HG02970 (cell line): ENCODE measurements at regions not wholly inside any gene's neighbourhood (a gene's known extent, or its start where the extent isn't known, plus 50 kb on each side); places are given as distances from the start of the nearest gene placed in this dataset.
"Not testable (repeated sequence)": the region's sequence is repeated elsewhere in the genome, so short reads cannot be mapped to it uniquely, and the experiment has no call there.

Source experiments
- ATAC-seq: cut with Tn5 transposase; IDR thresholded peaks from one replicate; pipeline ENCODE4 v1.9.1; 2021; ENCODE audit warnings: mild to moderate bottlenecking, moderate library complexity, moderate number of reproducible peaks; ENCODE audit not compliant: unreplicated experiment, low FRiP score

DNA sequence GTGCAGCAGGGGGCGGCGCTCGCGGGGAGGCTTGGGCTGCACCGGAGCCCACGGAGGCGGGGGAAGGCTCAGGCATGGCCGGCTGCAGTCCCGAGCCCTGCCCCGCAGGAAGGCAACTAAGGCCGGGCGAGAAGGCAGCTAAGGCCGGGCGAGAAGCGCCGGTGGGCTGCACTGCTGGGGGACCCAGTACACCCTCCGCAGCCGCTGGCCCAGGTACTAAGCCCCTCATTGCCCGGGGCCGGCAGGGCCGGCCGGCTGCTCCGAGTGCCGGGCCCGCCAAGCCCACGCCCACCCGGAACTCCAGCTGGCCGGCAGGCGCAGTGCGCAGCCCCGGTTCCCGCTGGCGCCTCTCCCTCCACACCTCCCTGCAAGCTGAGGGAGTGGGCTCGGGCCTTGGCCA is 150.0 kb downstream of the SMIM20 start:
- ATAC-seq, result not testable (repeated sequence)

DNA sequence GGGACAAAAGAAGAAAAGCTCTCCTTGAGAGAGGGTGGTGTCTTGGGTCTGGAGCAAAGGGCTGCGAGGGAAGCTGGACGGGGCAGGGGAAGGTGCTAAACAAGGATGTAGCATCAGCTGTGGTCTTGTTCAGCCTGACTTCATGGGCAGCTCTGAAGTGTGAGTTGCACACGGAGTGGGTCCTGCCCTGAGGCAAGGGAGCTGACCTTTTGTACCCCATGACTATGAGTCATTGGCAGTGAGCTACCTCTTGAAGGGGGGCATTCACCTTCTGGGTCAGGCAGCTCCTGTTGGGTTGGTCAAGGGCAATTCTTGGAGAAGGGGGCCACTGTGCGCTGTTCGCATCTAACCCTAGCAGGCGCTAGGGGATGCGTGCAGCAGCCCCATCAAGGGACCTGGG is 151.8 kb downstream of the SMIM20 start:
- no peak for ATAC-seq

DNA sequence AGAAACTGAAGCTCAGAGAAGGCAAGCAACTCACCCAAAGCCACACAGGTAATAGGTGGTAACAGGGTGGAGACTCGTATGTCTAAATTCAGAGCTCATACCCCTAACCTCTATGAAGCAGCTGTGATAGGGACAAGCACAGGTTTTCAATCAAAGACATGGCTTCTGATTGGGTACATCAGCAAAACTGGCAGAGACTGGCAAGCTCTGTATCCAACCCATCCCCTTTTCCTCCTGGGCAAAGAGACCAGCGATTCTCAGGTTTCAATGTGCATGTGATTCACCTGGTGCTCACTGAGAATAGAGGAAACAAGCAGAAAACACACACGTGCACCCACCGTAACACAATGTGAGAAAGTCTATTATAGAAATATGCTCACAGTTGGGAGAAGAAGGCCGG is 153.0 kb downstream of the SMIM20 start:
- ATAC-seq, result no peak

DNA sequence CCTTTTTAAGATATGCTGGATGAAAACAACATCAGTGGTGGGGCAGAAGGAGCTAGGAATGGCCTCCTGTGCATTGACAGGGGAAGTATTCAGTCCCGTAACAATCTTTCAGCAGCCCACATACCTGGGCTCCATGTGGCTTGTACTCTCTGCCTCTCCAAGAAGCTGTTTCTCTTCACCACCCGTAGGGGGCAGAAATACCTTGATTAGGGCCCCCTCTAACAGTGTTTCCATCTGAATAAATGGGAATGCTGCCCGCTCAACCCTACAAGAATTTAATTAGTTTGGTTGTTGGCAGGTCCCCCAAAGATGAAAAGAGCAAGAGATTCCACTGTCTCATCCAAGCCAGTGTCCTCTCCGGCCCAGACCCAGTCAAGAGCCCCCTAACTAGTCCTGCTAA is 155.2 kb downstream of the SMIM20 start:
- ATAC-seq, result no peak

DNA sequence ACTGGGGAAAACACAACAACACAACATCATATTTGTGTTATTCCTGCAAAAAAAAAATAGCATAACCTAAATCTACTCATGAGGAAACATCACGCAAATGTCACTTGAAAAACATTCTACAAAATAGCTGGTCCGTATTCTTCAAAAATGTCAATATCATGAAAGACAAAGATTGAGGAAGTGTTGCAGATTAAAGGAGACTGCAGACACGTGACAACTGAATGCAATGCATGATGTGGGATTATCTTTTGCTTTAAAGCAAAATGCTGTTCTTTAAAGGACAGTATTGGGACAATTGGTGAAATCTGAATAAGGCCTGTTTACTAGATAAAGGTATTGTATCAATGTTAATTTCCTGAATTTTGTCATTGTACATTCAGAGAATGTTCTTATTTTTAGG is 157.7 kb downstream of the SMIM20 start:
- no peak for ATAC-seq

DNA sequence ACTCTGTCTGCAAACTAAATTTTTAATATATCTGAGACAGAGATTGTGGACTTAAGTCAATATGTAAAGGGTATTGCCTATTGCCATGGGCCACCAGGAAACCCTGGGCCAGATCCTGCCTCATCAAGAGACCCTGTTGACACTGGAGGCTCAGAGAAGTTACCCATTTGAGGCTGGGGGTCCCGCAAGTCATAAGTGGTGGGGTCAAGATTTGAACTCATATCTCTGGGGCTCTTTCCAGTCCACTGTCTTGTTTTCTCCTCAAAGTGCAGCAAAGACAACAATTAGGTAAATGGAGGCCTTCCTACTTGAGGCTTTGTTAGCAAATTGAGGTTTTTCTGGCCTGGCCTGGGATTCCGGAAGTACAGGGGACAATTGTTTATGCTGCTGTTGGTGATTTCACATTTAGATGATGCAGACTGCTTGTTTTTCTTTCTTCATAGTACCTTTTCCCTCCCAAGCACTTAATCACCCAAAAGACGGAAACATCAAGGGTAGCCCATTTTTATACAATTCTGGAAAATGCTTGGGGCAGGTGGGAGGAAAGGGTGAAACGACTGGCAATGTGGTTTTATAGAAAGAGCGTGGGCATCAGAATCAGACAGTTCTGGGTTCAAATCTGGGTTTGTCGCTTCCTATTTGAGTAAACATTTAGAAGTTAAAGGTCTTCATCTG is 160.0 kb downstream of the SMIM20 start:
- no peak for ATAC-seq

DNA sequence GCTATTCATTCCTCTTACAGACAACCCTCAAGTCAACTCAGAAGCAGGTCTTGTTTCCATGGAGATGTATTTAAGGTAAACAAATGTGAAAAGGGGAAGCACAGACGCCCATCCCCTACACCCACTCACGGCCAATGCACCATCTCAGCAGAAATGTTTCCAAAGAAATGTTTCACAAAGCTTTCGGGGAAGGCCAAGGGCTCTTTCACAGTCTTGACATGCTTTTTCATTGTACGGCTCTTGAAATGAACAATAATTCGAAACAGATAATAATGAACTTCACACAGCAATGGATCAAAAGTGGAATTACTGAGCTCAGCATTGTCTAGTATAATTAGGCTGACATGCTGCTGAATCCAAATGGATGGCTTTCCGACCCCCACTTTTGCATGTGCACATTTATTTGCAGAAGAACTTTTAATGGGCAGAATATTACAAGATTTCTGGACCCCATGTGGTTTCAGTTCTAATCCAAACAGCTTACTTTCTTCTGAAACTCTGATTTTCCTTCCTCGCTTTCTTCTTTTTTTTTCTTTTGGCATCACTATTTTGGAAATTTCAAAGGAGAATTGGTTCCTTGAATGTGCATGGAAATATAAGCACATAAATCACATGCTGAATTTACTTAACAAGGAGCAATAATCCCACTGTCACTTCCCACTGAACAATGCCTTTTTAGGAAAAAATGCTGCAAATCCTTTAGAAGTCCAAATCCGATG is 160.9 kb downstream of the SMIM20 start:
- ATAC-seq, result peak; percentile 66

DNA sequence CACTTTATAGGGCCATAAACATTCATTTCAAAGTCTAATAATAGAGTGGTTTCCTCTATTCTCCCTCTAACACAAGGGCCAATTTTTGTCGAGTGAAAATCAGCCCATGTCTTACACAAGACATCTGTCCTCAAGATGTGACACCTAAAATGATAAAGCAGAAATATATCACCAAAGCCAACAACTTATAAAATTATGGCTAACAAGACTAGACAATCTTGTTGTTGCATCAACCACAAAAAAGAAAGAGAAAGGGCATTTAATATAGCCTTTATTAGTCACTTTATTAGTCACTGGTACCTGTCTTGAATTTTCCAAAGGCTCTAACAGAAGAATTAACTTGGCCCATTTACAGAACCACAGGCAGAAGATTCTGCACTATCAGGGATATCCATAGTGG is 161.6 kb downstream of the SMIM20 start:
- peak; percentile 21 for ATAC-seq

DNA sequence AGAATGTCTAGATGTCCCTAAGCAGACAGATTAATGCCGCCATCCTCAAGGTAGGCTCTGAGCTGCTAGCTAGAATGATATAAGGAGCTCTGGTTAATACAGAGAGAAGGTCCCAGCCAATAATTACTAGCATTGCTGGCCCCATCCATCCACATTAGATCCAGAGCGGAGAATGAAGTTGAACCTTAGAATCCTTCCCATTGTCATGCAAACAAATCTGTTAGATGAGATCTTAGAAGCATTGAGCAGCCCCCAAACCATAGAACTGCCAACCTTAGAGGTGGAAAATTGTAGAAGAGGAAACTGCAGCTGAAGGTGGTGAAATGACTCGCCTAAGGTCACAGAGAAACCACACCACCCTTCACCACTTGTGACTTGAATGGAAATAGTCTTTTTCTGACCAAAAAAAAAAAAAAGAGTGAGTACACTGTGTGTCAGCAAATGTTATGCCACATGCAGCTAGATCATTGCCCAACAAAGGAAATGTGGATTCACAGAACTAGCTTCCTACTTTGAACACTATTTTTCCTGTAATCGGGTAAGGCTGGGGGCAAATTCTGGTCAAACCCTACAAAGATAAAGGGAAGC is 162.1 kb downstream of the SMIM20 start:
- ATAC-seq, result peak; percentile 59

DNA sequence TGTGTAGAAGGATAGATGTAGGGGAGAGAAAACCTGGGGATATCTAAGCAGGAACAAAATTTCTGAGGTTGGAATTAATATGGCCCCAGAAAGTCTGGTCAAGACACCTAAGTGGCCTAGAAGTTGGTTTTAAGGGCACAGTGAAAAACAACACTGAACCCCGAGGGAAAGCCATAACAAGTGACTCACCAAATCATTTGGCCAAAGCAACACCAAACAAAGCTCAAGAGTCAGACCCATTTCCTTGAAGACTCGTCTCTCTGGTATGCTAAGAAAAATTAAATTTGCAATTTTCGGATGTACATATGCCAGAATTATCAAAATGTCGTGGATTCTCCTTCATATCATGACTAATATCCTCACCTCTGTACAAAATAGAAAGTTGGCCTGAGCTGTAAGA is 162.9 kb downstream of the SMIM20 start:
- ATAC-seq, result no peak

DNA sequence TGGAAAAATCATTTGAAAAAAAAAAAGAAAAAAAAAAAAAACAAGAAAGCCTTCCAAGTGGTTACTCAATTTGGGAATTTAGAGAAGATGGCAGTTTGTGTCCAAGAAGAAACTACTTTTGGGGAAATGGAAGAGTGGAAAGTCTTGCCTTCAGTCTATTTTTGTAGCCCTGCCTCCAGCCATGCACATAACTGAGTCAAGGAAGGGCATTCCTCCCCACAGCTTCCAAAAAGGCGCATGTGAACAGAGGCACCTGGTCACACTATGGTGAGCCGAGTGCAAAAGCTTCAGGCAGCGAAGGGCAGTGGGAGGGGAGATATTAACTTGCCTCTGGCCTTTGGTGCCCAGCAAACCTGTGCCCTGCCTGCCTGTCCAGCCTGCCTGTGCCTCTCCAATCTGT is 163.7 kb downstream of the SMIM20 start:
- ATAC-seq, result no peak

DNA sequence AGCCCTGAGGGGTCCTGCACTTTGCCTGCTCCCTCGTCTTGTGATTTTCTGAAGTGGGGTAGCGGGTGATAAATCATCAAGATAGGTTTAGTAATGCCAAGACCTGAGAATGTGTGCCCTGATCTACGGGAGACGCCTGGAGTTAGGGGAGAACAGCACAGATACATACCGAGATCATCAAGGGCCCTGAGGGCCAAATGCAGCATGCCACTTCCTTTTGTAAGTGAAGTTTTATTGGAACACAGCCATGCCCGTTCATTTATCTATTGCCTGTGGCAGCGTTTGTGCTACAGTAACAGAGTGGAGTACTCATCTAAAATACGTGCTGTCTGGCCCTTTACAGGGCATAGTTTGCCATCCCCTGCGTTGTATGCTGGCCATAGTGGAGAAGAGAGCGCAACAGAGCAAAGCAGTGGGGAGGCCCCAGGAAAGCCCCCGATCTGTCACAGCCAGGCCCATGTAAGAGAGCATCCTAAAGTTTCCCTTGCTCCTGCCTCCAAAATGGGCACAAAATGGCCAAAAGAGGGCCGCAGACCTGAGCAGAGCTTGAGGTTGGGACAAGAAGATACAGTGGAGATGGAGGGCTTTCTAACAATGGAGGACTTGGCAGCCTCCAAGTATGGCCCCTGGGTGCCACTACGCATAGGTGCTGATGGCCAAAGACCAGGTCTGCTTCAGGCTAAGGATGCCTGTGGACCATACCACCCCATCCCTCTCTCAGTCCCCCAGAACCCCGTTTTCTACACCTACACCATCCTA is 167.0 kb downstream of the SMIM20 start:
- ATAC-seq, result no peak

DNA sequence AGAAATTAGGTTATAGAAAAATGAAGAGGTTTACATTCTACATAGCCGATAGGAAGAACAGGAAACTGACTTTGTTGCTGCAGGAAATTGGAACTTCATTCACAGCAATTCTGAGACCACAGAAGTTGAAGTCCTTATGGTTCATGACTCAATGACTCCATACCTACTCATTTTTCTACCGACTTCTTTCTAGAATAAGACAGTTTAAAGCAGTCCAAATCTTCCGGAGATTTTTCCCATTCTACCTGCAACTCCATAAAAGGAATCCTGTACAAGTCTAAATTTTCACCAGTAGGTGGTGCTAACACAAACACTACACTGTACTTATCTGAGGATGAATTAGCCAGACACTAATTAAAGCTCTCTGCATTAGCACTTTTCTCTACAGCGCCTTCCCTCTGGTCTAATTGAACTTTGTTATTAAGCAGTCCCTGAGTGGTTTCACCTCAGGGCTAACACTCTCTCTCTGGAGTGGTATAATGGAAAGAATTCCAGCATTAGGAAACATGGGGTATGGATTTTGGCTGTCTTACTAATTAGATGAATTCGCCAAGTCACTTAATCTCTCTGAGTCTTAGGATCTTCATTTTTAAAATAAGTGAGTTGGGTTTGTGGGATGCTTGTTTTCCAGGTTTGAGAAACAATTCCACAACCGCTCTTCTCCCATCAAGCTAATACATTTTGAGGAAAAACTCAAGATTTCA is 167.9 kb downstream of the SMIM20 start:
- no peak for ATAC-seq

DNA sequence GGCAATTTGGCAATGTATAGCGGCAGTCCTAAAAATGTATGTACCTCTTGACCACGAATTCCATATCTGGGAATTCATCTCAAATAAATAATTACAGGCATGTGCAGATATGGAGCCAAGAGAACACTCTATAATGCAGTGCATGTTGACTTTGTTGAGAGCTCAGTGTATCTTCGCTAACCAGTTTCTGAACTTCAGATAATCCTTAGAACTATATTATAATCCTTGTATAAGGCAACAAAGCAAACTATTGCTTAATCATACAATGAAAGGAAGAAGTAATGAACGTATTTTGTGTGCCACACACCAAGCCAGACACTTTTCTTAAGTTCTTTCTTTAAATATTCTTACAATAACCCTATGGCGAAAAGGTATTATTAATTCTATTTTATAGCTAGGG is 168.5 kb downstream of the SMIM20 start:
- no peak for ATAC-seq

DNA sequence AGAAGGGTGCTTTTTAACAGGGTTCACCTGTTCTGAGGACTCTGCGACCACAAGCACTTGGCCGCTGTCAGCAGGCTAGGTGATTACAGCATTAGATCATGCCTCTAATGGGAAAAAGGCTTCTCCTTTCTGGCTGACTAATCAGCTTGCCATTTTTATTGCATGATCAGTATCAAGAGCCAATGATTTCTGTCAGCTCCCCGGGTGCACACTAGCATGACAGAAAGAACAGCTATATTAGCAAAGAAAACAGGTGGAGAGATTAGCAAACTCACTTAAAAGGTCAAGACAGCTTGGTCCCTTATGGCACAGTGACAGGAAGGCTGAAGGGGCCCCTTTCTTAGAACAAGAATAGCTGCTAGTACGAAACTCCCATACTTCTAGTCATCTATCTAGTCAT is 170.0 kb downstream of the SMIM20 start:
- ATAC-seq, result no peak

DNA sequence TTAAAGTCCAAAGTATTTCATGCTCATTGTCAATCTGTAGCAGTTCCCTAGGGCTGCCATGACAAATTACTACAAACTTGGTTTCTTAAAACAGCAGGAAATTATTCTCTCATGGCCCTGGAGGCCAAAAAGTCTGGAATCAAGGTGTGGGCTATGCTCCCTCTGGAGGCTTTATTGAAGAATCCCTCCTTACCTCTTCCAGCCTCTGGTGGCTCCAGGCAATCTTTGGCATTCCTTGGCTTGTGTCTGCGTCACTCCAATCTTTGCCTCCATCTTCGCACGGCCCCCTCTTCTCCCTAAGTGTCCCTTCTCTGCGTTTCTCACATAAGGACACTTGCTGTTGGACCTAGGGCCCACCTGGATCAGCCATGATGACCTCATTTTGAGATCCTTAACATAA is 170.4 kb downstream of the SMIM20 start:
- no peak for ATAC-seq

DNA sequence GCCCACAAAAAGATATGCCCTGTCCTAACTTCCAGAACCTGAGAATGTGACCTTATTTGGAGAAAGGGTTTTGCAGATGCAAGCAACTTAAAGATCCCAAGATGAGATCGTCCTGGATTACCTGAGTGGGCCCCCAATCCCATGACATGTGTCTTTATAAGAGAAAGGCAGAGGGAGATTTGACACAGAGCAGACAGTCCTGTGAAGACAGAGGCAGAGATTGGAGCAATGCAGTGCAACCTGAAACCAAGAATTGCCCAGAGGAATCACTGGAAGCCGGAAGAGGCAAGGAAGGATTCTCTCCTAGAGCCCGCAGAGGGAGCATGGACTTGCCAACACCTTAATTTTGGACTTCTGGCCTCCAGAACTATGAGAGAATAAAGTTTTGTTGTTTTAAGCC is 171.5 kb downstream of the SMIM20 start:
- no peak for ATAC-seq

DNA sequence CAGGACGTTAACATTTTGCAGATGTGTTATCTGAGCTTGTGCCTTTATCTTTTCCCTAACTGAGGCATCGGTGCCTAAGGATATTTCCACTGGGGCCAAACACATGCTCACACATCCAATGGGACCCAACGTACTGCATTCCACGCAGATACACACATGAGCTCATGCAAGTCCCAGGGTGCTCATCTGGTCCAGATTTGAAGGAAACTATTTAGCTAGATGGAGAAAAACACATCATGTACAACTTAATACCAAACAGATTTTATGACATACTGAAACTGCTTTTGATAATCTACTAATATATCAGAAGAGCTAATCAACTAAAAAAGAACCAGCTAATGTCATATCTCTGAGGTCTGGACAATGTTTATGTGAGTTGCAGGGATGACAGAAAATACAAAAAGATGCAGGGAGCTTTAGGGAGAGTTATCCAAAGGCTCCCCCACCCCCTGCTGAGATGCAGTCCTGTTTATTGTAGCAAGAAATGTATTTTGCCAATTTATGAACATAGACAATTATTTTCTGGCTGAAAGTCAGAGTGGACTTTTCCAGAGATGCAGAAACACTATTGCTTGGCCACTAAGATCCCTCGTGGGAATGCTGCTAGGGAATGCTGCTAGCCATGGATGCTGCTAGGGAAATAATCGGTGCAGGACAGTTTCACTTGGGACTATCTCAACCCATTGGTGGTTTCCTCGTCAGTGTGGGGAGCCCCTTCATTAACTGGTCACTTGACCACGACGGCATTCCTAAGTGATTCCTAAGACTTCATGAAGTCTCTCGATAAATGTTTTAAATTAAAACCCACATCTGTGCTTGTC is 172.8 kb downstream of the SMIM20 start:
- ATAC-seq, result no peak

DNA sequence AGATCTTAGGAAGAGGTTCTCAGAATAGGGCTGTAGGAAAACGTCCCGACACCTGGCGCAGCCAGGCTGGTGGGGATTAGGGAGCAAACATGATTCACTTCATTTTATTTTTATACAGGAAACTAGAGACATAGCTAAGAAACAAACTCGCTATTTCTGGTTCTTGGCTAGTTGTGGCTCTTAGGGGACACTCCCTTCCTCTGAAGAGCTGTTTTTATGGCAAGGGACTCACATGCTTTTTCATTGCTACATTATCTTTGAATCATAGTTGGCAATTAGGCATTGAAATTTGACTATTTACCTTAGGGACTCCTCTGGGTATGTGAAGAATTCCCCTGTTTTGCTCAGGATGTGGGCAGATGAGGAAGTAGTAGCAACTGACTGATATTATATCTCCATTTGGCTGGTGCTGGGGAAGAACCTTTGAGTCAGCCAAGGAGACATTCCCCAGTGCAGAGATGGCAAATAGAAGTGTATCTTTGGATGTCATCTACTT is 174.5 kb downstream of the SMIM20 start:
- peak; percentile 65 for ATAC-seq

DNA sequence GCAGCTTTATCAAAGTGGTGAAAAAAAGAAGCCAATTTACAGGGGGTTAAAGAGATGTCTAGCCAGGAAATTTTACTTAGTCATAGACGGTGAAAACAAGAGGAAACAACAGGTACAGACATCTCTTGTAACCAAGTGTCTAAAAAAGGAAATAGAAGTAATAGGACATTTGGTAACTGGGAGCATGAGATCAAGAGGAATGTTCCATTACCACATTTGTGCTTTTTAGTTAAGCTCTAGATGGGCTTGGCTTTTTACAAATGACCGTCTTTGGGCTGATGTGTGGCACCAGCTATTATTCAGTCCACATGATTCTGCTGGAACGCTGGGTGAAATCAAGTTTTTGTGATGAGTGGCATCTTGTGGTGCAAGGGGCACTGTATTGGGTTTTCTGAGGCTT is 179.5 kb downstream of the SMIM20 start:
- ATAC-seq, result no peak
